ENCODE measurements at regions not wholly inside any gene's neighbourhood (a gene's known extent, or its start where the extent isn't known, plus 50 kb on each side); places are given as distances from the start of the nearest gene placed in this dataset.
"Not testable (repeated sequence)": the region's sequence is repeated elsewhere in the genome, so short reads cannot be mapped to it uniquely, and the experiment has no call there.

DNA sequence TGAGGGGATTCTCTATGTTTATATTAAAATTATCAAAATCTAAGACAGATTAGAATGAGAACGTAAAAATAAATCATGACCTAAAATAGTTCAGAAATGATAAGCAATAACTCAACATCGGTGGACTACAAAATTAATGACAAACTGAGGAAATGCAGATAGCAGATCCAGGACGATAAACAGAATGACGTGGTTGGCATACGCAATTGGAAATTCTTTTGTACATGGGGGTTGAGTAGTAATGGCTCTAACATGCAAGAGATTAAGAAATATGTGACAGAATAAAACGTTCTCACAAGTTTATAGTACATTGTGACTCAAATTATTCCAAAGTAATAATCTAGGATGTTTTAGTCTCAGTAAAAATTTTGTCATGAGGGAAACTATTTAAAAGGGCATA, 575.2 kb upstream of the BRINP3 start:
- no peak overlapping the region for H3K27ac Mint-ChIP-seq
- H3F3A ChIP-seq (ENCODE audit: low read depth), result no peaks in the 10 kb centered on the region
- H3K4me1 Mint-ChIP-seq, result no peaks in the 10 kb centered on the region
- no peak overlapping the region for H3K27ac ChIP-seq
- H3K36me3 ChIP-seq, result no peaks in the 10 kb centered on the region
- no peak overlapping the region for H3K4me3 ChIP-seq
- no peaks in the 10 kb centered on the region for H3K27me3 Mint-ChIP-seq (ENCODE audit: insufficient read depth, low read depth)
- no peaks in the 10 kb centered on the region for H3K9me3 ChIP-seq (ENCODE audit: low read depth)
- H3K9me3 Mint-ChIP-seq, result no peaks in the 10 kb centered on the region
- H3K36me3 Mint-ChIP-seq, result no peaks in the 10 kb centered on the region
- H3K27me3 ChIP-seq, result no peaks in the 10 kb centered on the region
- H2AFZ ChIP-seq (replicated peaks), result no peak overlapping the region
- DNase-seq (ENCODE audit: low spot score), result no peak
- no peak overlapping the region for H3K4me2 ChIP-seq
- H3K79me2 ChIP-seq (ENCODE audit: low read depth), result no peaks in the 10 kb centered on the region
- no peak for TF ChIP-seq EZH2phosphoT487 (IDR thresholded peaks at IDR 0.05)
- TF ChIP-seq EZH2 (IDR thresholded peaks at IDR 0.05), result no peak
- TF ChIP-seq, protein P1, sequence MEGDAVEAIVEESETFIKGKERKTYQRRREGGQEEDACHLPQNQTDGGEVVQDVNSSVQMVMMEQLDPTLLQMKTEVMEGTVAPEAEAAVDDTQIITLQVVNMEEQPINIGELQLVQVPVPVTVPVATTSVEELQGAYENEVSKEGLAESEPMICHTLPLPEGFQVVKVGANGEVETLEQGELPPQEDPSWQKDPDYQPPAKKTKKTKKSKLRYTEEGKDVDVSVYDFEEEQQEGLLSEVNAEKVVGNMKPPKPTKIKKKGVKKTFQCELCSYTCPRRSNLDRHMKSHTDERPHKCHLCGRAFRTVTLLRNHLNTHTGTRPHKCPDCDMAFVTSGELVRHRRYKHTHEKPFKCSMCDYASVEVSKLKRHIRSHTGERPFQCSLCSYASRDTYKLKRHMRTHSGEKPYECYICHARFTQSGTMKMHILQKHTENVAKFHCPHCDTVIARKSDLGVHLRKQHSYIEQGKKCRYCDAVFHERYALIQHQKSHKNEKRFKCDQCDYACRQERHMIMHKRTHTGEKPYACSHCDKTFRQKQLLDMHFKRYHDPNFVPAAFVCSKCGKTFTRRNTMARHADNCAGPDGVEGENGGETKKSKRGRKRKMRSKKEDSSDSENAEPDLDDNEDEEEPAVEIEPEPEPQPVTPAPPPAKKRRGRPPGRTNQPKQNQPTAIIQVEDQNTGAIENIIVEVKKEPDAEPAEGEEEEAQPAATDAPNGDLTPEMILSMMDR (IDR thresholded peaks at IDR 0.05), result no peak
- no peak overlapping the region for H3K9ac ChIP-seq
- no peak overlapping the region for H3K4me3 Mint-ChIP-seq
- no peaks in the 10 kb centered on the region for H4K20me1 ChIP-seq (ENCODE audit: low read depth)
- H3K4me1 ChIP-seq, result no peaks in the 10 kb centered on the region

DNA sequence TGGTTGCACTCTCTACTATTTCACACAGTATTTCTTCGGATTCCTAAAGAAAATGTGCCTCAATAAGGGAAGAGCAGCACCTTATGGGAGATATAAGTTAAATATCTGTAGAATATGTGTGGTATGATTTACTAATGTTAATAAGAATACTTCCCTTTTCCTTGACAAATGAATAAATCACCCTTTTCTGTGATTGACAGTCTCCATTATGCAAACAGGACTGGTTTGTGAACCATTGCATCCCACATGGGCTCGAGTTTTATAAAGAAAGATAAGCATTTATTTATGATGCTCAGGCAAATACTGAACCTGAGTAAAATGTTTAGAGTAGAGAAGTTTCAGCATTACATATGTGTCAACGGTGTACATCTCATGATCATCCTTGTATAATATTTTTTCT, 587.7 kb upstream of the BRINP3 start:
- Histone ChIP-seq H3K36me3 (no peaks in the 10 kb centered on the region), H3K9ac (no peak overlapping the region), H3F3A (ENCODE audit: low read depth) (no peaks in the 10 kb centered on the region), H3K4me2 (no peak overlapping the region), H3K79me2 (ENCODE audit: low read depth) (no peaks in the 10 kb centered on the region), H3K9me3 (ENCODE audit: low read depth) (no peaks in the 10 kb centered on the region), H3K27ac (no peak overlapping the region), H3K4me1 (no peaks in the 10 kb centered on the region), H2AFZ (replicated peaks) (no peak overlapping the region), H3K4me3 (no peak overlapping the region), H4K20me1 (ENCODE audit: low read depth) (no peaks in the 10 kb centered on the region), H3K27me3 (no peaks in the 10 kb centered on the region)
- TF ChIP-seq, protein P1 (IDR thresholded peaks at IDR 0.05), result no peak
- TF ChIP-seq EZH2phosphoT487 (IDR thresholded peaks at IDR 0.05), result no peak
- no peak for TF ChIP-seq EZH2 (IDR thresholded peaks at IDR 0.05)
- H3K9me3 Mint-ChIP-seq, result no peaks in the 10 kb centered on the region
- DNase-seq (ENCODE audit: low spot score), result no peak
- H3K4me3 Mint-ChIP-seq, result no peak overlapping the region
- no peak overlapping the region for H3K27ac Mint-ChIP-seq
- H3K4me1 Mint-ChIP-seq, result no peaks in the 10 kb centered on the region
- H3K27me3 Mint-ChIP-seq (ENCODE audit: insufficient read depth, low read depth), result peaks cover 2% of the 10 kb centered on the region
- H3K36me3 Mint-ChIP-seq, result no peaks in the 10 kb centered on the region

GRCh38 chr1:191065771-191066170, 588.1 kb upstream of the BRINP3 start:
- no peaks in the 10 kb centered on the region for H3F3A ChIP-seq (ENCODE audit: low read depth)
- Mint-ChIP-seq H3K4me3 (no peak overlapping the region), H3K36me3 (no peaks in the 10 kb centered on the region), H3K27me3 (ENCODE audit: insufficient read depth, low read depth) (peaks cover 2% of the 10 kb centered on the region), H3K4me1 (no peaks in the 10 kb centered on the region), H3K27ac (no peak overlapping the region), H3K9me3 (no peaks in the 10 kb centered on the region)
- H3K4me3 ChIP-seq, result no peak overlapping the region
- H4K20me1 ChIP-seq (ENCODE audit: low read depth), result no peaks in the 10 kb centered on the region
- H3K36me3 ChIP-seq, result no peaks in the 10 kb centered on the region
- H3K9ac ChIP-seq, result no peak overlapping the region
- H3K4me1 ChIP-seq, result no peaks in the 10 kb centered on the region
- TF ChIP-seq, protein P1 (IDR thresholded peaks at IDR 0.05), result no peak
- no peak for TF ChIP-seq EZH2phosphoT487 (IDR thresholded peaks at IDR 0.05)
- no peak for TF ChIP-seq EZH2 (IDR thresholded peaks at IDR 0.05)
- H3K27me3 ChIP-seq, result no peaks in the 10 kb centered on the region
- H2AFZ ChIP-seq (replicated peaks), result no peak overlapping the region
- H3K27ac ChIP-seq, result no peak overlapping the region
- H3K4me2 ChIP-seq, result no peak overlapping the region
- no peaks in the 10 kb centered on the region for H3K9me3 ChIP-seq (ENCODE audit: low read depth)
- H3K79me2 ChIP-seq (ENCODE audit: low read depth), result no peaks in the 10 kb centered on the region
- DNase-seq (ENCODE audit: low spot score), result no peak

DNA sequence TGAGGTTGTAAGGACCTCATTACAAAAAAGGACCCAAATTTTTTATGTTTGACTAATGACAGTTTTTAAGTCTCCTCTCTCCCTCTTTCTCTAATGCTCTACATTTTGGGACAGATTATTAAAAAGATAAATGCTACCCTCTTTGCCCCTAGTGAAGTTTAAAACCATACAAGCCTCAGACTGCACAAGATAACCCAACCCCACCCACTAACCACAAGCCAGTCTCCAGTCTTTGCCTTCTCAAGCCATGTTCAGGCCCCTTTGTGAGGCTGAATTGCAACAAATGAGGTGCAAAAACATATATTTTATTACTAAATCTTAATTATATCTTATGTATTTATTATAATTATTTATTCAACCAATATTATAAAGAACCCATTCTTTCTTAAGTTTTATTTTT, 597.2 kb upstream of the BRINP3 start:
- Histone ChIP-seq H4K20me1 (ENCODE audit: low read depth) (no peaks in the 10 kb centered on the region), H2AFZ (replicated peaks) (no peak overlapping the region), H3K9me3 (ENCODE audit: low read depth) (no peaks in the 10 kb centered on the region), H3K4me2 (no peak overlapping the region), H3K4me3 (no peak overlapping the region), H3K4me1 (no peaks in the 10 kb centered on the region), H3K79me2 (ENCODE audit: low read depth) (no peaks in the 10 kb centered on the region), H3K27me3 (no peaks in the 10 kb centered on the region), H3K9ac (no peak overlapping the region), H3K36me3 (no peaks in the 10 kb centered on the region), H3K27ac (no peak overlapping the region), H3F3A (ENCODE audit: low read depth) (no peaks in the 10 kb centered on the region)
- Mint-ChIP-seq H3K27ac (no peak overlapping the region), H3K9me3 (peaks cover 3% of the 10 kb centered on the region), H3K36me3 (no peaks in the 10 kb centered on the region), H3K4me3 (no peak overlapping the region), H3K4me1 (no peaks in the 10 kb centered on the region), H3K27me3 (ENCODE audit: insufficient read depth, low read depth) (no peaks in the 10 kb centered on the region)
- TF ChIP-seq, protein P1 (IDR thresholded peaks at IDR 0.05), result no peak
- TF ChIP-seq EZH2 (IDR thresholded peaks at IDR 0.05) (no peak), EZH2phosphoT487 (IDR thresholded peaks at IDR 0.05) (no peak)
- DNase-seq (ENCODE audit: low spot score), result no peak

DNA sequence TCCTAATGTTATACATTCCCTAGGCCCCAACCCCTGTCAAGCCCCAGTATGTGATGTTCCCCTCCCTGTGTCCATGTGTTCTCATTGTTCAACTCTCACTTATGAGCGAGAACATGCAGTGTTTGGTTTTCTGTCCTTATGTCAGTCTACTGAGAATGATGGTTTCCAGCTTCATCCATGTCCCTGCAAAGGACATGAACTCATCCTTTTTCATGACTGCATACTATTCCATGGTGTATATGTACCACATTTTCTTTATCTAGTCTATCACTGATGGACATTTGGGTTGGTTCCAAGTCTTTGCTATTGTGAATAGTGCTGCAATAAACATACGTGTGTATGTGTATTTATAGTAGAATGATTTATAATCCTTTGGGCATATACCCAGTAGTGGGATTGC, 605.4 kb upstream of the BRINP3 start:
- not testable (repeated sequence) for H3F3A ChIP-seq (ENCODE audit: low read depth); DNase-seq (ENCODE audit: low spot score); H3K4me2 ChIP-seq; H3K4me1 ChIP-seq; H2AFZ ChIP-seq (replicated peaks); H3K4me3 Mint-ChIP-seq; H3K36me3 ChIP-seq; H3K27me3 ChIP-seq; H3K27me3 Mint-ChIP-seq (ENCODE audit: insufficient read depth, low read depth); H3K79me2 ChIP-seq (ENCODE audit: low read depth); H3K27ac Mint-ChIP-seq; H3K9me3 ChIP-seq (ENCODE audit: low read depth); H3K4me3 ChIP-seq; H3K36me3 Mint-ChIP-seq; H3K9me3 Mint-ChIP-seq; H4K20me1 ChIP-seq (ENCODE audit: low read depth); H3K9ac ChIP-seq; H3K4me1 Mint-ChIP-seq; H3K27ac ChIP-seq
